Neural cell (in vitro differentiated cells): ENCODE measurements at regions not wholly inside any gene's neighbourhood (a gene's known extent, or its start where the extent isn't known, plus 50 kb on each side); places are given as distances from the start of the nearest gene placed in this dataset.

Experiments used
- H2AFZ ChIP-seq: fragments of 200-600, 300-800 bp; sonication (generic), shearing (Covaris generic); 2 replicates; pipeline ENCODE4 v1.6.0; 2014; ENCODE audit warnings: low read depth, mild to moderate bottlenecking, antibody characterized with exemption, low read length, moderate library complexity
- H3F3A ChIP-seq: fragments of 200-600 bp; shearing (Covaris generic); 2 replicates; pipeline ENCODE4 v1.6.1; 2016; ENCODE audit warnings: mild to moderate bottlenecking, moderate library complexity, mixed read lengths, antibody characterized with exemption, low read length; ENCODE audit not compliant: insufficient read depth, poor library complexity, severe bottlenecking
- H3K27ac ChIP-seq: fragments of 200-600, 300-800 bp; sonication (generic), shearing (Covaris generic); 2 replicates; pipeline ENCODE4 v1.5.1; 2014; ENCODE audit warnings: mild to moderate bottlenecking, low read length, moderate library complexity
- H3K27me3 ChIP-seq: fragments of 300-800, 200-600 bp; sonication (generic), shearing (Covaris generic); 2 replicates; pipeline ENCODE4 v1.6.0; 2014; ENCODE audit warnings: mild to moderate bottlenecking, low read depth, low read length, moderate library complexity; ENCODE audit not compliant: insufficient read depth
- H3K36me3 ChIP-seq: fragments of 300-800, 200-600 bp; sonication (generic), shearing (Covaris generic); 2 replicates; pipeline ENCODE4 v1.5.1; 2014; ENCODE audit warnings: mild to moderate bottlenecking, antibody characterized with exemption, low read length, moderate library complexity; ENCODE audit not compliant: insufficient read depth
- H3K4me2 ChIP-seq: fragments of 300-800, 200-600 bp; sonication (generic), shearing (Covaris generic); 2 replicates; pipeline ENCODE4 v1.6.0; 2014; ENCODE audit warnings: mild to moderate bottlenecking, low read length
- H3K4me3 ChIP-seq: fragments of 300-800, 200-600 bp; sonication (generic), shearing (Covaris generic); 2 replicates; pipeline ENCODE4 v1.5.1; 2014; ENCODE audit warnings: mild to moderate bottlenecking, low read length, moderate library complexity
- H3K79me2 ChIP-seq: fragments of 200-600 bp; shearing (Covaris generic); replicated peaks from 2 replicates; pipeline ENCODE4 v1.6.0; 2014; ENCODE audit warnings: mild to moderate bottlenecking, low read length, moderate library complexity; ENCODE audit not compliant: insufficient read depth
- H3K9ac ChIP-seq: fragments of 300-800, 200-600 bp; sonication (generic), shearing (Covaris generic); 2 replicates; pipeline ENCODE4 v1.6.1; 2016; ENCODE audit warnings: mild to moderate bottlenecking, low read length, mixed read lengths
- H3K9me2 ChIP-seq: fragments of 200-600 bp; shearing (Covaris generic); 2 replicates; pipeline ENCODE4 v1.6.1; 2016; ENCODE audit warnings: mild to moderate bottlenecking, low read length, mixed read lengths; ENCODE audit not compliant: insufficient read depth
- H3K9me3 ChIP-seq: fragments of 200-600, 300-800 bp; sonication (generic), shearing (Covaris generic); 2 replicates; pipeline ENCODE4 v1.6.1; 2016; ENCODE audit warnings: mild to moderate bottlenecking, mixed run types, low read length, moderate library complexity, mixed read lengths
- H4K20me1 ChIP-seq: fragments of 200-600 bp; shearing (Covaris generic); 2 replicates; pipeline ENCODE4 v1.6.1; 2016; ENCODE audit warnings: mild to moderate bottlenecking, mixed run types; ENCODE audit not compliant: insufficient read depth
- EP300 ChIP-seq: fragments of 450-650 bp; conservative IDR thresholded peaks from 2 replicates; pipeline ENCODE4 v1.6.1; 2014; ENCODE audit warnings: antibody characterized with exemption, mild to moderate bottlenecking, moderate library complexity; ENCODE audit not compliant: poor library complexity, severe bottlenecking
- EZH2 ChIP-seq: fragments of 200-600, 300-800 bp; shearing (Covaris generic), sonication (generic); IDR thresholded peaks from 2 replicates; pipeline ENCODE4 v1.6.1; 2014; ENCODE audit warnings: antibody characterized with exemption, low read length, borderline replicate concordance, mild to moderate bottlenecking; ENCODE audit not compliant: insufficient read depth, poor library complexity, severe bottlenecking
- MXI1 ChIP-seq: fragments of 450-650 bp; conservative IDR thresholded peaks from 2 replicates; pipeline ENCODE4 v1.6.1; 2014; ENCODE audit warnings: antibody characterized with exemption, mild to moderate bottlenecking; ENCODE audit not compliant: poor library complexity, severe bottlenecking
- POLR2AphosphoS5 ChIP-seq: IDR thresholded peaks from 2 replicates; pipeline ENCODE4 v1.6.1; 2012
- RAD21 ChIP-seq: fragments of 450-650 bp; conservative IDR thresholded peaks from 2 replicates; pipeline ENCODE4 v1.6.1; 2014; ENCODE audit warnings: antibody characterized with exemption, mild to moderate bottlenecking, moderate library complexity
- REST ChIP-seq: IDR thresholded peaks from 2 replicates; pipeline ENCODE4 v1.6.1; 2012; ENCODE audit warnings: borderline replicate concordance
- SMC3 ChIP-seq: fragments of 450-650 bp; conservative IDR thresholded peaks from 2 replicates; pipeline ENCODE4 v1.6.1; 2014; ENCODE audit warnings: antibody characterized with exemption, mild to moderate bottlenecking, moderate library complexity; ENCODE audit not compliant: poor library complexity
- TAF1 ChIP-seq: IDR thresholded peaks from 2 replicates; pipeline ENCODE4 v1.6.1; 2012; ENCODE audit warnings: low read depth
- TF ChIP-seq, protein P1 (sequence below): fragments of 450-650 bp; IDR thresholded peaks from 2 replicates; pipeline ENCODE4 v1.5.1; 2014; ENCODE audit warnings: antibody characterized with exemption, mild to moderate bottlenecking, moderate library complexity; ENCODE audit not compliant: poor library complexity, severe bottlenecking

GRCh38 chr3:162139841-162140240, 643.2 kb downstream of the OTOL1 start:
- no peaks in the 10 kb centered on the region for H3K79me2 ChIP-seq
- H4K20me1 ChIP-seq: no peaks in the 10 kb centered on the region
- TF ChIP-seq POLR2AphosphoS5 (no peak), EP300 (no peak), EZH2 (no peak), SMC3 (no peak), REST (no peak), TAF1 (no peak)
- TF ChIP-seq, protein P1, sequence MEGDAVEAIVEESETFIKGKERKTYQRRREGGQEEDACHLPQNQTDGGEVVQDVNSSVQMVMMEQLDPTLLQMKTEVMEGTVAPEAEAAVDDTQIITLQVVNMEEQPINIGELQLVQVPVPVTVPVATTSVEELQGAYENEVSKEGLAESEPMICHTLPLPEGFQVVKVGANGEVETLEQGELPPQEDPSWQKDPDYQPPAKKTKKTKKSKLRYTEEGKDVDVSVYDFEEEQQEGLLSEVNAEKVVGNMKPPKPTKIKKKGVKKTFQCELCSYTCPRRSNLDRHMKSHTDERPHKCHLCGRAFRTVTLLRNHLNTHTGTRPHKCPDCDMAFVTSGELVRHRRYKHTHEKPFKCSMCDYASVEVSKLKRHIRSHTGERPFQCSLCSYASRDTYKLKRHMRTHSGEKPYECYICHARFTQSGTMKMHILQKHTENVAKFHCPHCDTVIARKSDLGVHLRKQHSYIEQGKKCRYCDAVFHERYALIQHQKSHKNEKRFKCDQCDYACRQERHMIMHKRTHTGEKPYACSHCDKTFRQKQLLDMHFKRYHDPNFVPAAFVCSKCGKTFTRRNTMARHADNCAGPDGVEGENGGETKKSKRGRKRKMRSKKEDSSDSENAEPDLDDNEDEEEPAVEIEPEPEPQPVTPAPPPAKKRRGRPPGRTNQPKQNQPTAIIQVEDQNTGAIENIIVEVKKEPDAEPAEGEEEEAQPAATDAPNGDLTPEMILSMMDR: no peak
- H3K27me3 ChIP-seq: no peaks in the 10 kb centered on the region
- H3K9me3 ChIP-seq: no peaks in the 10 kb centered on the region
- no peak overlapping the region for H3K27ac ChIP-seq
- H3K9ac ChIP-seq: no peak overlapping the region
- H3K4me2 ChIP-seq: no peak overlapping the region
- no peak overlapping the region for H2AFZ ChIP-seq
- H3K4me3 ChIP-seq: no peak overlapping the region
- no peaks in the 10 kb centered on the region for H3K9me2 ChIP-seq
- no peaks in the 10 kb centered on the region for H3F3A ChIP-seq
- no peaks in the 10 kb centered on the region for H3K36me3 ChIP-seq

GRCh38 chr3:162141272-162141791, 644.7 kb downstream of the OTOL1 start:
- Histone ChIP-seq H4K20me1 (no peaks in the 10 kb centered on the region), H2AFZ (no peak overlapping the region), H3K4me3 (no peak overlapping the region), H3K27ac (no peak overlapping the region), H3K9ac (no peak overlapping the region), H3K4me2 (no peak overlapping the region), H3K9me3 (no peaks in the 10 kb centered on the region), H3K36me3 (no peaks in the 10 kb centered on the region), H3K27me3 (no peaks in the 10 kb centered on the region), H3K9me2 (no peaks in the 10 kb centered on the region), H3K79me2 (no peaks in the 10 kb centered on the region), H3F3A (no peaks in the 10 kb centered on the region)
- no peak for TF ChIP-seq MXI1
- no peak for TF ChIP-seq SMC3
- TF ChIP-seq POLR2AphosphoS5: no peak
- no peak for TF ChIP-seq REST
- TF ChIP-seq RAD21: no peak
- no peak for TF ChIP-seq TAF1
- no peak for TF ChIP-seq EP300
- no peak for TF ChIP-seq EZH2
- TF ChIP-seq, protein P1: no peak
